Testis (tissue), 2 donors: ENCODE measurements at regions not wholly inside any gene's neighbourhood (a gene's known extent, or its start where the extent isn't known, plus 50 kb on each side); places are given as distances from the start of the nearest gene placed in this dataset.

Source experiments
- DNase-seq: peaks from one replicate; pipeline ENCODE4 v3.0.0-alpha.2; 2019
- H3K27ac ChIP-seq, 2 donors: fragments of 200-600 bp; sonication (generic); one replicate each; pipeline ENCODE4 v1.5.1; 2019
- H3K27me3 ChIP-seq: fragments of 200-600 bp; sonication (generic); one replicate; pipeline ENCODE4 v1.5.1; 2019
- H3K36me3 ChIP-seq: fragments of 200-600 bp; sonication (generic); one replicate; pipeline ENCODE4 v1.5.1; 2017; ENCODE audit warnings: low read depth; ENCODE audit errors: missing control alignments
- H3K4me1 ChIP-seq: fragments of 200-600 bp; sonication (generic); one replicate; pipeline ENCODE4 v1.5.1; 2019
- H3K4me3 ChIP-seq, 2 donors: fragments of 200-600 bp; sonication (generic); one replicate each; pipeline ENCODE4 v1.5.1; 2017 to 2019
- H3K9me3 ChIP-seq: fragments of 200-600 bp; sonication (generic); one replicate; pipeline ENCODE4 v1.5.1; 2017
- POLR2A ChIP-seq: fragments of 450-650 bp; IDR thresholded peaks from one replicate; pipeline ENCODE4 v1.6.1; 2017; ENCODE audit warnings: antibody characterized with exemption, mild to moderate bottlenecking, moderate library complexity
- WGBS, 2 donors: methylation state at CpG; one replicate each; pipeline ENCODE4 v1.1.5; 2018; 5-methylcytosine and 5-hydroxymethylcytosine counted together
- intact Hi-C: fragments of 100-400 bp; cut with DNase I; formaldehyde crosslinking; loops from one replicate; pipeline ENCODE4 v1.15.1; 2023; ENCODE audit warnings: low total_unique reads
- TF ChIP-seq, protein P1 (sequence below), 3 experiments: fragments of 450-650 bp in 2 of 3; fragments of 200-600 bp in 1 of 3; sonication (generic) in 1 of 3; IDR thresholded peaks; one replicate each; pipeline ENCODE4 v1.5.1; 2016 to 2019; ENCODE audit warnings: antibody characterized with exemption in 3 of 3, mild to moderate bottlenecking in 2 of 3, moderate library complexity in 1 of 3

DNA sequence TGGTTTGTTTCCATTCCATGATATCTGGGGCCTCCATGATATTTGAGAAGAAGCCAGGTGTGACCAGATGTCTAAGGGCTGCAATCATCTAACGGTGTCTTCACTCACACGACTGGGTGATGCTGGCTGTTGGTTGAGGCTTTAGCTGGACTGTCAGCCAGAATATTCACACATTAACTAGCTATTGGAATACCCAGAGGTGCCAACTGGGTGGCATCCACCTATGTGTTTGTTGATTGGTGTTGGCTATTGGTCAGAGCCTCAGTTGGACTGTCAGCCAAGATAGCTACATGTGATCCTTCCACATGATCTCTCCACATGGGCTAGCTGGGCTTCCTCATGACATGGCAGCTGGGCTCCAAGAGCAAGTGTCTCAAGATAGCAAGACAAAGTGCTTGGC lies 117.4 kb downstream of the CDCA7 start:
- no peak for DNase-seq
- H3K9me3 ChIP-seq: no peaks in the 10 kb centered on the region
- H3K4me3 ChIP-seq: no peak overlapping the region
- no peak overlapping the region for H3K27ac ChIP-seq
- intact Hi-C loops: no loop called here
- H3K36me3 ChIP-seq: no peaks in the 10 kb centered on the region
- no peaks in the 10 kb centered on the region for H3K4me1 ChIP-seq
- no peaks in the 10 kb centered on the region for H3K27me3 ChIP-seq
- TF ChIP-seq, protein P1, sequence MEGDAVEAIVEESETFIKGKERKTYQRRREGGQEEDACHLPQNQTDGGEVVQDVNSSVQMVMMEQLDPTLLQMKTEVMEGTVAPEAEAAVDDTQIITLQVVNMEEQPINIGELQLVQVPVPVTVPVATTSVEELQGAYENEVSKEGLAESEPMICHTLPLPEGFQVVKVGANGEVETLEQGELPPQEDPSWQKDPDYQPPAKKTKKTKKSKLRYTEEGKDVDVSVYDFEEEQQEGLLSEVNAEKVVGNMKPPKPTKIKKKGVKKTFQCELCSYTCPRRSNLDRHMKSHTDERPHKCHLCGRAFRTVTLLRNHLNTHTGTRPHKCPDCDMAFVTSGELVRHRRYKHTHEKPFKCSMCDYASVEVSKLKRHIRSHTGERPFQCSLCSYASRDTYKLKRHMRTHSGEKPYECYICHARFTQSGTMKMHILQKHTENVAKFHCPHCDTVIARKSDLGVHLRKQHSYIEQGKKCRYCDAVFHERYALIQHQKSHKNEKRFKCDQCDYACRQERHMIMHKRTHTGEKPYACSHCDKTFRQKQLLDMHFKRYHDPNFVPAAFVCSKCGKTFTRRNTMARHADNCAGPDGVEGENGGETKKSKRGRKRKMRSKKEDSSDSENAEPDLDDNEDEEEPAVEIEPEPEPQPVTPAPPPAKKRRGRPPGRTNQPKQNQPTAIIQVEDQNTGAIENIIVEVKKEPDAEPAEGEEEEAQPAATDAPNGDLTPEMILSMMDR (IDR thresholded peaks at IDR 0.05): no peak
- no peak for TF ChIP-seq POLR2A
- 79 to 83% methylated on average over 2 of the region's 2 CpGs for WGBS, 2 donors

DNA sequence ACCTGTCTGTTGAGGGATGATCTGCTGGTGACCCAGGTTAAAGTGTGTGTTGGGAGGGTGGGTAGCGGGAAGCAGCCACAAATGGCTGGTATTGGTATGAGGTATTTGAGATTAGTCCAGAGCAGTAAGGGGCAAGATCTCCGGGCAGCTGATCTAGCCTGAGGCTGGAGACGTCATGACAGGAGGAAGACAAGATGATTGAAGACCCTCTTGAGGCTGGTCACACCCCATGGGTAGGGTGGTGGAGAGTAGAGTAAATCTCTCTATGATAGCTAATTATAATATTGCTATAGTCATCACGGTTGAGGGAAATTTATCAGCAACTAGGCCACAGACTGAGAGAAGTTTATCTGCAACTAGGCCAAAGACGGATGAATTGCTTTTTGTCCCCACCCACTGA lies 128.5 kb downstream of the CDCA7 start:
- H3K4me1 ChIP-seq: peaks cover 3% of the 10 kb centered on the region
- H3K27ac ChIP-seq: no peak overlapping the region
- H3K4me3 ChIP-seq: no peak overlapping the region
- H3K27me3 ChIP-seq: no peaks in the 10 kb centered on the region
- H3K9me3 ChIP-seq: no peaks in the 10 kb centered on the region
- DNase-seq: no peak
- TF ChIP-seq POLR2A: no peak
- TF ChIP-seq, protein P1 (IDR thresholded peaks at IDR 0.05): no peak
- intact Hi-C loops: no loop called here
- 79 to 87% methylated on average over 5 of the region's 5 CpGs for WGBS, 2 donors
- H3K36me3 ChIP-seq: no peaks in the 10 kb centered on the region

DNA sequence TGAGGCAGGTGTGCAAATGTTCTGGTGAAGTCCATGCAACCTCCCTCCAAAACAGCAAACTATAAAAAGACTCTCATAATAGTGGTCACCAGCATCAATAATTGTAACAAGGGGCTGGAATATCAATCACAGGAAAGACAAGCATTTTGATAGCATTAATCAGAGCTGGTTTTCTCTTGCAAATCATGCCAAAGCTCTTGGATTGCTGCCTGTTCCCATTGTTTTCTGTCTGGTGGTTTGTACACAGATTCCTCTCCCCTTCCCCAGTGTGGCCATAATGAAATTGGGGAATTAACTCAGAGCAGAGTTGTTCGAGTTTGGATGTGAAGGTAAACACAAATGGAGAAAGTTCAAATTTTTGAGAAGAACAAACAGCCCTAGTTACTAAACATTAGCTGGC lies 134.2 kb downstream of the CDCA7 start:
- intact Hi-C loops: no loop called here
- WGBS, 2 donors: 60 to 65% methylated on average over 1 of the region's 1 CpG
- DNase-seq: no peak

DNA sequence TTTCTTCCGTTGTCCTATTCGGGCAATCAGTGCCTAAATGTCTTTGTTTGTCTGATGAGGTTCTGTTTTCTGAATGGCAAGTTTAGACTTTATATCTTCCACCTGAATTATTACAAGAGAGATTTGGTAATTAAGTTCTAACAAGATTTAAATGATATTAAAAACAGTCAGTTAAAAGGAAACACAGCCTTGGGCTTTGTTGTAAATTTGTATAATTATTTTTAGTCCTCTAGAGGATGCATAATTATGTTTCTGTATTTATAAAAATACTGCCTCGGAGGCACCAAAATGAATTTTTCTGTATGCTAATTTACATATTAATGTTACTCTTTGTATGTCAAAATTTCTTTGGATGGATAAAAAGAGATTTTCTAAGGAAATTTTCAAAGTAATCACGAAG lies 136.7 kb downstream of the CDCA7 start:
- TF ChIP-seq, protein P1 (IDR thresholded peaks at IDR 0.05): no peak
- TF ChIP-seq POLR2A: no peak
- intact Hi-C loops: no loop called here
- no peak for DNase-seq
- WGBS, 2 donors: 85 to 94% methylated on average over 4 of the region's 4 CpGs
- no peaks in the 10 kb centered on the region for H3K4me1 ChIP-seq
- H3K27ac ChIP-seq: no peak overlapping the region
- H3K27me3 ChIP-seq: no peaks in the 10 kb centered on the region
- no peaks in the 10 kb centered on the region for H3K36me3 ChIP-seq
- no peaks in the 10 kb centered on the region for H3K9me3 ChIP-seq
- no peak overlapping the region for H3K4me3 ChIP-seq

More for the DNA sequence above, 134.2 kb downstream of the CDCA7 start:
- TF ChIP-seq, protein P1 (IDR thresholded peaks at IDR 0.05): no peak
- TF ChIP-seq POLR2A: no peak
- Histone ChIP-seq H3K36me3 (no peaks in the 10 kb centered on the region), H3K27me3 (no peaks in the 10 kb centered on the region), H3K9me3 (no peaks in the 10 kb centered on the region), H3K4me1 (peaks cover 3% of the 10 kb centered on the region), H3K4me3 (no peak overlapping the region), H3K27ac (no peak overlapping the region)

DNA sequence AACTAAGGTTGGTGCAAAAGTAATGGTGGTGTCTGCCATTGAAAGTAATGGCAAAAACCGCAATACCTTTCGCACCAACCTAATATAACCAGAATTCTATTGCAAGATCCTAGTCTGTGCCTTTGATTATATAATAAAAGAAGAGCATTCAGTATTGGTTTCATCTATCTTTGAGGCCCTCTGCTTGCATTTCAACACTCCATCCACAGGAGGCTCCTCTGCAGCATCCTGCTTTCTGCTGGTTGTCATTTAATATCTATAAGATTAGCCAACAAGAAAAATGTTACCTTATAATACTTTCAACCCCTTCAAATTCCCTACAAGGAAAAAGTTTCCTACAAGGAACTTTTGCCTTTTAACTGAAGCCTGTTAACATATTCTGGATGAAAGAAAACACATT lies 139.2 kb downstream of the CDCA7 start:
- H3K27me3 ChIP-seq: no peaks in the 10 kb centered on the region
- no peak overlapping the region for H3K27ac ChIP-seq
- H3K36me3 ChIP-seq: no peaks in the 10 kb centered on the region
- TF ChIP-seq, protein P1 (IDR thresholded peaks at IDR 0.05): no peak
- TF ChIP-seq POLR2A: no peak
- H3K4me1 ChIP-seq: no peaks in the 10 kb centered on the region
- no peak overlapping the region for H3K4me3 ChIP-seq
- H3K9me3 ChIP-seq: no peaks in the 10 kb centered on the region
- 95 to 96% methylated on average over 2 of the region's 2 CpGs for WGBS, 2 donors
- no peak for DNase-seq
- intact Hi-C loops: no loop called here
